NCI-H1694 treated with DMSO at 0.1 percent for 48 hours (cell line): ENCODE measurements at regions not wholly inside any gene's neighbourhood (a gene's known extent, or its start where the extent isn't known, plus 50 kb on each side); places are given as distances from the start of the nearest gene placed in this dataset.

Source experiments
- DNase-seq: peaks from one replicate; lab custom pipeline; 2025; lab: John Stamatoyannopoulos, UW

- DNase-seq = no peak
Observed at GRCh38 chr20:61050336-61050890, 201.6 kb upstream of the CDH4 start.

GRCh38 chr20:61052195-61052750 is 199.8 kb upstream of the CDH4 start:
- DNase-seq = no peak

- DNase-seq = no peak
Observed at GRCh38 chr20:61052776-61053442, 199.2 kb upstream of the CDH4 start.

GRCh38 chr20:61053487-61053886 is 198.6 kb upstream of the CDH4 start:
- no peak for DNase-seq

- no peak for DNase-seq
Observed at GRCh38 chr20:61053889-61054288, 198.2 kb upstream of the CDH4 start.

GRCh38 chr20:61054411-61054810 is 197.7 kb upstream of the CDH4 start:
- DNase-seq = no peak

- no peak for DNase-seq
Observed at GRCh38 chr20:61055180-61056010, 196.7 kb upstream of the CDH4 start.

GRCh38 chr20:61056116-61056515 is 195.9 kb upstream of the CDH4 start:
- DNase-seq = no peak

GRCh38 chr20:61056627-61057442 is 195.2 kb upstream of the CDH4 start:
- DNase-seq = no peak

GRCh38 chr20:61057443-61058121 is 194.5 kb upstream of the CDH4 start:
- no peak for DNase-seq

GRCh38 chr20:61061981-61062380 is 190.1 kb upstream of the CDH4 start:
- DNase-seq = no peak

GRCh38 chr20:61065853-61066252 is 186.2 kb upstream of the CDH4 start:
- DNase-seq = no peak

- DNase-seq = no peak
Observed at GRCh38 chr20:61066526-61066925, 185.5 kb upstream of the CDH4 start.

GRCh38 chr20:61067221-61067620 is 184.8 kb upstream of the CDH4 start:
- DNase-seq = no peak

GRCh38 chr20:61072398-61072797 is 179.7 kb upstream of the CDH4 start:
- DNase-seq = no peak

- DNase-seq = no peak
Observed at GRCh38 chr20:61073376-61073775, 178.7 kb upstream of the CDH4 start.

GRCh38 chr20:61082720-61083119 is 169.3 kb upstream of the CDH4 start:
- DNase-seq = no peak

- DNase-seq = no peak
Observed at GRCh38 chr20:61083431-61083830, 168.6 kb upstream of the CDH4 start.

- DNase-seq = no peak
Observed at GRCh38 chr20:61086031-61086430, 166.0 kb upstream of the CDH4 start.

GRCh38 chr20:61090541-61090940 is 161.5 kb upstream of the CDH4 start:
- no peak for DNase-seq

GRCh38 chr20:61092251-61092650 is 159.8 kb upstream of the CDH4 start:
- DNase-seq = no peak
